ENCODE measurements at regions not wholly inside any gene's neighbourhood (a gene's known extent, or its start where the extent isn't known, plus 50 kb on each side); places are given as distances from the start of the nearest gene placed in this dataset.

DNA sequence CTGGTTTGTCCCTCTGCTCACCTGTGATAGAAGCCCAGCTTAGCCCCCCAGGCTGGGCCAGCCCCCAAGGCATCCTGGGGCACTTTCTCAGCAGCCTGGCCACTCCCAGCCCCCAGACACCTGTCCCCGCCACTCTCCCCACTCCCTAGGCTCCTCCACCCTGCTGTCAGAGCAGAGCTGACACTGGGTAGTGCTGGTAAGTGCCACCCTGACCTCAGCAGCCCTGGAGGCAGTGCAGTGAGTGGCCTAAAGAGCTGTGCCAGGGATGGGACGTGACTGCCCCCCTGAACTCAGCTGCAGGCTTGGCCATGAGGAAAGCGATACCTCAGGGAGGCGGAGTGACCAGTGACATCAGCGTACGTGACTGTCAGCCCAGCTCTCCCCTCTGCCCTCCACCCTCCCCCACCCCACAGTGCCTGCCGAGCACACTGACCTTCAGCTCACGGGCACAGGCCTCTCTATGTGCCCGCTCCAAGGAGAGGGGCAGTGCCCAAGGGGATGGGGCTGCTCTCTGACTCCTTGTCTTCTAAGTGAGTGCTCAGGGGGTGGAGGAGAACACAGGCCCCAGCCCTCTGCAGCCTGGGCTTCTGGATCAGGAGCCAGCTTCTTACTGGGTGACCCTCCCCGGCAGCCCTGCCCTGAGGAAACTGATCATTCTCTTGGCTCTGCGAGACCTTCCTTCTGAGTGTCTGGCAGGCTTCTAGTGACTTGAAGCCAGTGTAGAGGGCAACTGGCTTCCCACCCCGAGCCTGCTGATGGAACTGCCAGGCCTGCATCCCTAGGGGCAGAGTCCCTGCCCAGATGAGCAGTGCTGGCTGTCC is 172.7 kb downstream of the MRPL14 start:
- TF ChIP-seq, protein P1, sequence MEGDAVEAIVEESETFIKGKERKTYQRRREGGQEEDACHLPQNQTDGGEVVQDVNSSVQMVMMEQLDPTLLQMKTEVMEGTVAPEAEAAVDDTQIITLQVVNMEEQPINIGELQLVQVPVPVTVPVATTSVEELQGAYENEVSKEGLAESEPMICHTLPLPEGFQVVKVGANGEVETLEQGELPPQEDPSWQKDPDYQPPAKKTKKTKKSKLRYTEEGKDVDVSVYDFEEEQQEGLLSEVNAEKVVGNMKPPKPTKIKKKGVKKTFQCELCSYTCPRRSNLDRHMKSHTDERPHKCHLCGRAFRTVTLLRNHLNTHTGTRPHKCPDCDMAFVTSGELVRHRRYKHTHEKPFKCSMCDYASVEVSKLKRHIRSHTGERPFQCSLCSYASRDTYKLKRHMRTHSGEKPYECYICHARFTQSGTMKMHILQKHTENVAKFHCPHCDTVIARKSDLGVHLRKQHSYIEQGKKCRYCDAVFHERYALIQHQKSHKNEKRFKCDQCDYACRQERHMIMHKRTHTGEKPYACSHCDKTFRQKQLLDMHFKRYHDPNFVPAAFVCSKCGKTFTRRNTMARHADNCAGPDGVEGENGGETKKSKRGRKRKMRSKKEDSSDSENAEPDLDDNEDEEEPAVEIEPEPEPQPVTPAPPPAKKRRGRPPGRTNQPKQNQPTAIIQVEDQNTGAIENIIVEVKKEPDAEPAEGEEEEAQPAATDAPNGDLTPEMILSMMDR (conservative IDR thresholded peaks at IDR 0.05; ENCODE audit: low read depth, low read length) = no peak
- TF ChIP-seq EZH2phosphoT487 (IDR thresholded peaks at IDR 0.05; ENCODE audit: borderline replicate concordance, low read length) = no peak
- TF ChIP-seq EZH2 (IDR thresholded peaks at IDR 0.05; ENCODE audit: low read length, unreplicated experiment) = no peak
